ENCODE measurements at regions not wholly inside any gene's neighbourhood (a gene's known extent, or its start where the extent isn't known, plus 50 kb on each side); places are given as distances from the start of the nearest gene placed in this dataset.

- peak in 1 of 2 donors; percentile 33 for DNase-seq
Measured at GRCh38 chr5:170451747-170452365, 52.0 kb upstream of the KCNIP1 start.

- no peak for DNase-seq
Measured at GRCh38 chr5:170450061-170450669, 53.7 kb upstream of the KCNIP1 start.

GRCh38 chr5:170449232-170449631, 54.6 kb upstream of the KCNIP1 start:
- no peak for DNase-seq

- DNase-seq: no peak
Measured at GRCh38 chr5:170448221-170448620, 55.6 kb upstream of the KCNIP1 start.

GRCh38 chr5:170446365-170446764, 57.2 kb upstream of the KCNMB1 start:
- DNase-seq: no peak

- no peak for DNase-seq
Measured at GRCh38 chr5:170445936-170446335, 56.8 kb upstream of the KCNMB1 start.

GRCh38 chr5:170444969-170445505, 55.9 kb upstream of the KCNMB1 start:
- no peak for DNase-seq

GRCh38 chr5:170444181-170444580, 55.0 kb upstream of the KCNMB1 start:
- DNase-seq: no peak

GRCh38 chr5:170443624-170444023, 54.5 kb upstream of the KCNMB1 start:
- no peak for DNase-seq

- DNase-seq: no peak
Measured at GRCh38 chr5:170442921-170443320, 53.8 kb upstream of the KCNMB1 start.

- no peak for DNase-seq
Measured at GRCh38 chr5:170442391-170442790, 53.2 kb upstream of the KCNMB1 start.

- DNase-seq: no peak
Measured at GRCh38 chr5:170441393-170441784, 52.2 kb upstream of the KCNMB1 start.

- DNase-seq: no peak
Measured at GRCh38 chr5:170440771-170441392, 51.7 kb upstream of the KCNMB1 start.

- no peak for DNase-seq
Measured at GRCh38 chr5:170439944-170440269, 50.7 kb upstream of the KCNMB1 start.

- no peak for DNase-seq
Measured at GRCh38 chr5:170439223-170439943, 50.2 kb upstream of the KCNMB1 start.
